K562 (cell line): ENCODE measurements at regions not wholly inside any gene's neighbourhood (a gene's known extent, or its start where the extent isn't known, plus 50 kb on each side); places are given as distances from the start of the nearest gene placed in this dataset.

Experiments
- FOSL1 ChIP-seq: fragments of 200-800 bp; sonication (Bioruptor generic); conservative IDR thresholded peaks from 2 replicates; pipeline ENCODE4 v1.6.1; 2016; ENCODE audit warnings: missing genetic modification characterization, missing compliant biosample characterization
- HDAC6 ChIP-seq: IDR thresholded peaks from 2 replicates; pipeline ENCODE4 v1.6.1; 2012; ENCODE audit warnings: low read depth, mild to moderate bottlenecking, control low read depth, inconsistent platforms, low read length, moderate library complexity
- HNRNPK ChIP-seq: fragments of 200-400 bp; formaldehyde crosslinking; IDR thresholded peaks from one replicate; pipeline ENCODE4 v1.6.1; 2018; ENCODE audit warnings: mild to moderate bottlenecking, low read depth, low read length; ENCODE audit not compliant: poor library complexity, severe bottlenecking
- KDM2B ChIP-seq: fragments of 250-450 bp; sonication (Bioruptor Pico); IDR thresholded peaks from 2 replicates; pipeline ENCODE4 v1.8.0; 2021; ENCODE audit warnings: mild to moderate bottlenecking, moderate library complexity
- MAZ ChIP-seq, 2 experiments: fragments of 450-650 bp in 1 of 2; sonication (generic) in 1 of 2; formaldehyde crosslinking; IDR thresholded peaks in 1 of 2; conservative IDR thresholded peaks in 1 of 2; 2 replicates each; pipeline versions ENCODE4 v1.4.0 to v1.5.0; 2020; ENCODE audit warnings: mild to moderate bottlenecking in 1 of 2, missing genetic modification reagents in 1 of 2
- RREB1 ChIP-seq: fragments of 250-450 bp; sonication (Bioruptor Pico); IDR thresholded peaks from 2 replicates; pipeline ENCODE4 v1.4.0; 2020
- SMARCB1 ChIP-seq: IDR thresholded peaks from 2 replicates; pipeline ENCODE4 v1.6.1; 2011; ENCODE audit warnings: improper control_type of control experiment, low read depth; ENCODE audit not compliant: insufficient read length
- SMARCC2 ChIP-seq: fragments of 450-650 bp; IDR thresholded peaks from 2 replicates; pipeline ENCODE4 v1.6.1; 2017; ENCODE audit warnings: antibody characterized with exemption, moderate library complexity, mild to moderate bottlenecking, low read depth
- ZNF764 ChIP-seq: fragments of 250-450 bp; sonication (Bioruptor Pico); IDR thresholded peaks from 2 replicates; pipeline ENCODE4 v1.4.0; 2020; ENCODE audit warnings: low read depth, mild to moderate bottlenecking, moderate library complexity
- TF ChIP-seq, protein P1 (sequence below): fragments of 450-650 bp; IDR thresholded peaks from 2 replicates; pipeline ENCODE4 v1.6.1; 2016; ENCODE audit warnings: mild to moderate bottlenecking, moderate library complexity

DNA sequence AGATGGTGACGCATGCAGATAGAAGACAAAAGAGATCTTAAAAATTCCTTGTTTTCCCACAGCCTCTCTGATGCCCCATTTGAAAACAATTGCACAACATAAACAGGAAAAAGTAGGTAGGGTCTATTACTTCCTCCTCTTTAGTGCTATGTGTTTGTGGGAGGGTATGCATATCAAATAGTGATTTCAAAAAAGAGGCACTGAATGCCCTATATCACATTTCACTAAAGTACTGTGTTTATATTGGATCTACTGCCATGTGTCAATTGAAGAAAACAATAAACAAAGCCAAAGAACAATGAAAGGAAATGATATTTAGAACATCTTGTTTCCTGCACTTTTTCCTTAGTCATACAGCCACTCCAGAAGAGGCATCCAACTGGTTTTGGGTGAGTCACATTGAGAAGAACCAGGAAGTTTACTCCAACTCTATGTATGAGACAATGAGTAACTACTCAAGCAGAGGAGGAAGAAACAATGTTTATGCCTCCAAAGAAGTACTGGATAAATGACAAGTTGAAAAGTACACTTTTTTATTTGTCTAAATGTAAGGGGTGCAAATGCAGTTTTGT is 583.6 kb downstream of the FBXO15 start (continued):
- TF ChIP-seq, protein P1, sequence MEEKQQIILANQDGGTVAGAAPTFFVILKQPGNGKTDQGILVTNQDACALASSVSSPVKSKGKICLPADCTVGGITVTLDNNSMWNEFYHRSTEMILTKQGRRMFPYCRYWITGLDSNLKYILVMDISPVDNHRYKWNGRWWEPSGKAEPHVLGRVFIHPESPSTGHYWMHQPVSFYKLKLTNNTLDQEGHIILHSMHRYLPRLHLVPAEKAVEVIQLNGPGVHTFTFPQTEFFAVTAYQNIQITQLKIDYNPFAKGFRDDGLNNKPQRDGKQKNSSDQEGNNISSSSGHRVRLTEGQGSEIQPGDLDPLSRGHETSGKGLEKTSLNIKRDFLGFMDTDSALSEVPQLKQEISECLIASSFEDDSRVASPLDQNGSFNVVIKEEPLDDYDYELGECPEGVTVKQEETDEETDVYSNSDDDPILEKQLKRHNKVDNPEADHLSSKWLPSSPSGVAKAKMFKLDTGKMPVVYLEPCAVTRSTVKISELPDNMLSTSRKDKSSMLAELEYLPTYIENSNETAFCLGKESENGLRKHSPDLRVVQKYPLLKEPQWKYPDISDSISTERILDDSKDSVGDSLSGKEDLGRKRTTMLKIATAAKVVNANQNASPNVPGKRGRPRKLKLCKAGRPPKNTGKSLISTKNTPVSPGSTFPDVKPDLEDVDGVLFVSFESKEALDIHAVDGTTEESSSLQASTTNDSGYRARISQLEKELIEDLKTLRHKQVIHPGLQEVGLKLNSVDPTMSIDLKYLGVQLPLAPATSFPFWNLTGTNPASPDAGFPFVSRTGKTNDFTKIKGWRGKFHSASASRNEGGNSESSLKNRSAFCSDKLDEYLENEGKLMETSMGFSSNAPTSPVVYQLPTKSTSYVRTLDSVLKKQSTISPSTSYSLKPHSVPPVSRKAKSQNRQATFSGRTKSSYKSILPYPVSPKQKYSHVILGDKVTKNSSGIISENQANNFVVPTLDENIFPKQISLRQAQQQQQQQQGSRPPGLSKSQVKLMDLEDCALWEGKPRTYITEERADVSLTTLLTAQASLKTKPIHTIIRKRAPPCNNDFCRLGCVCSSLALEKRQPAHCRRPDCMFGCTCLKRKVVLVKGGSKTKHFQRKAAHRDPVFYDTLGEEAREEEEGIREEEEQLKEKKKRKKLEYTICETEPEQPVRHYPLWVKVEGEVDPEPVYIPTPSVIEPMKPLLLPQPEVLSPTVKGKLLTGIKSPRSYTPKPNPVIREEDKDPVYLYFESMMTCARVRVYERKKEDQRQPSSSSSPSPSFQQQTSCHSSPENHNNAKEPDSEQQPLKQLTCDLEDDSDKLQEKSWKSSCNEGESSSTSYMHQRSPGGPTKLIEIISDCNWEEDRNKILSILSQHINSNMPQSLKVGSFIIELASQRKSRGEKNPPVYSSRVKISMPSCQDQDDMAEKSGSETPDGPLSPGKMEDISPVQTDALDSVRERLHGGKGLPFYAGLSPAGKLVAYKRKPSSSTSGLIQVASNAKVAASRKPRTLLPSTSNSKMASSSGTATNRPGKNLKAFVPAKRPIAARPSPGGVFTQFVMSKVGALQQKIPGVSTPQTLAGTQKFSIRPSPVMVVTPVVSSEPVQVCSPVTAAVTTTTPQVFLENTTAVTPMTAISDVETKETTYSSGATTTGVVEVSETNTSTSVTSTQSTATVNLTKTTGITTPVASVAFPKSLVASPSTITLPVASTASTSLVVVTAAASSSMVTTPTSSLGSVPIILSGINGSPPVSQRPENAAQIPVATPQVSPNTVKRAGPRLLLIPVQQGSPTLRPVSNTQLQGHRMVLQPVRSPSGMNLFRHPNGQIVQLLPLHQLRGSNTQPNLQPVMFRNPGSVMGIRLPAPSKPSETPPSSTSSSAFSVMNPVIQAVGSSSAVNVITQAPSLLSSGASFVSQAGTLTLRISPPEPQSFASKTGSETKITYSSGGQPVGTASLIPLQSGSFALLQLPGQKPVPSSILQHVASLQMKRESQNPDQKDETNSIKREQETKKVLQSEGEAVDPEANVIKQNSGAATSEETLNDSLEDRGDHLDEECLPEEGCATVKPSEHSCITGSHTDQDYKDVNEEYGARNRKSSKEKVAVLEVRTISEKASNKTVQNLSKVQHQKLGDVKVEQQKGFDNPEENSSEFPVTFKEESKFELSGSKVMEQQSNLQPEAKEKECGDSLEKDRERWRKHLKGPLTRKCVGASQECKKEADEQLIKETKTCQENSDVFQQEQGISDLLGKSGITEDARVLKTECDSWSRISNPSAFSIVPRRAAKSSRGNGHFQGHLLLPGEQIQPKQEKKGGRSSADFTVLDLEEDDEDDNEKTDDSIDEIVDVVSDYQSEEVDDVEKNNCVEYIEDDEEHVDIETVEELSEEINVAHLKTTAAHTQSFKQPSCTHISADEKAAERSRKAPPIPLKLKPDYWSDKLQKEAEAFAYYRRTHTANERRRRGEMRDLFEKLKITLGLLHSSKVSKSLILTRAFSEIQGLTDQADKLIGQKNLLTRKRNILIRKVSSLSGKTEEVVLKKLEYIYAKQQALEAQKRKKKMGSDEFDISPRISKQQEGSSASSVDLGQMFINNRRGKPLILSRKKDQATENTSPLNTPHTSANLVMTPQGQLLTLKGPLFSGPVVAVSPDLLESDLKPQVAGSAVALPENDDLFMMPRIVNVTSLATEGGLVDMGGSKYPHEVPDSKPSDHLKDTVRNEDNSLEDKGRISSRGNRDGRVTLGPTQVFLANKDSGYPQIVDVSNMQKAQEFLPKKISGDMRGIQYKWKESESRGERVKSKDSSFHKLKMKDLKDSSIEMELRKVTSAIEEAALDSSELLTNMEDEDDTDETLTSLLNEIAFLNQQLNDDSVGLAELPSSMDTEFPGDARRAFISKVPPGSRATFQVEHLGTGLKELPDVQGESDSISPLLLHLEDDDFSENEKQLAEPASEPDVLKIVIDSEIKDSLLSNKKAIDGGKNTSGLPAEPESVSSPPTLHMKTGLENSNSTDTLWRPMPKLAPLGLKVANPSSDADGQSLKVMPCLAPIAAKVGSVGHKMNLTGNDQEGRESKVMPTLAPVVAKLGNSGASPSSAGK, result no peak
- TF ChIP-seq MAZ (CRISPR knock-in tag; conservative IDR thresholded peaks at IDR 0.05 in 1 of 2, IDR thresholded peaks at IDR 0.05 in 1 of 2) (no peak), ZNF764 (CRISPR knock-in tag) (no peak), HNRNPK (no peak), RREB1 (no peak), SMARCB1 (no peak), KDM2B (no peak), HDAC6 (no peak), FOSL1 (tag) (no peak), SMARCC2 (no peak)
